Neural cell (in vitro differentiated cells): ENCODE measurements at regions not wholly inside any gene's neighbourhood (a gene's known extent, or its start where the extent isn't known, plus 50 kb on each side); places are given as distances from the start of the nearest gene placed in this dataset.

Source experiments
- H2AFZ ChIP-seq: fragments of 200-600, 300-800 bp; sonication (generic), shearing (Covaris generic); 2 replicates; pipeline ENCODE4 v1.6.0; 2014; ENCODE audit warnings: low read depth, mild to moderate bottlenecking, antibody characterized with exemption, low read length, moderate library complexity
- H3F3A ChIP-seq: fragments of 200-600 bp; shearing (Covaris generic); 2 replicates; pipeline ENCODE4 v1.6.1; 2016; ENCODE audit warnings: mild to moderate bottlenecking, moderate library complexity, mixed read lengths, antibody characterized with exemption, low read length; ENCODE audit not compliant: insufficient read depth, poor library complexity, severe bottlenecking
- H3K27ac ChIP-seq: fragments of 200-600, 300-800 bp; sonication (generic), shearing (Covaris generic); 2 replicates; pipeline ENCODE4 v1.5.1; 2014; ENCODE audit warnings: mild to moderate bottlenecking, low read length, moderate library complexity
- H3K27me3 ChIP-seq: fragments of 300-800, 200-600 bp; sonication (generic), shearing (Covaris generic); 2 replicates; pipeline ENCODE4 v1.6.0; 2014; ENCODE audit warnings: mild to moderate bottlenecking, low read depth, low read length, moderate library complexity; ENCODE audit not compliant: insufficient read depth
- H3K36me3 ChIP-seq: fragments of 300-800, 200-600 bp; sonication (generic), shearing (Covaris generic); 2 replicates; pipeline ENCODE4 v1.5.1; 2014; ENCODE audit warnings: mild to moderate bottlenecking, antibody characterized with exemption, low read length, moderate library complexity; ENCODE audit not compliant: insufficient read depth
- H3K4me2 ChIP-seq: fragments of 300-800, 200-600 bp; sonication (generic), shearing (Covaris generic); 2 replicates; pipeline ENCODE4 v1.6.0; 2014; ENCODE audit warnings: mild to moderate bottlenecking, low read length
- H3K4me3 ChIP-seq: fragments of 300-800, 200-600 bp; sonication (generic), shearing (Covaris generic); 2 replicates; pipeline ENCODE4 v1.5.1; 2014; ENCODE audit warnings: mild to moderate bottlenecking, low read length, moderate library complexity
- H3K79me2 ChIP-seq: fragments of 200-600 bp; shearing (Covaris generic); replicated peaks from 2 replicates; pipeline ENCODE4 v1.6.0; 2014; ENCODE audit warnings: mild to moderate bottlenecking, low read length, moderate library complexity; ENCODE audit not compliant: insufficient read depth
- H3K9ac ChIP-seq: fragments of 300-800, 200-600 bp; sonication (generic), shearing (Covaris generic); 2 replicates; pipeline ENCODE4 v1.6.1; 2016; ENCODE audit warnings: mild to moderate bottlenecking, low read length, mixed read lengths
- H3K9me2 ChIP-seq: fragments of 200-600 bp; shearing (Covaris generic); 2 replicates; pipeline ENCODE4 v1.6.1; 2016; ENCODE audit warnings: mild to moderate bottlenecking, low read length, mixed read lengths; ENCODE audit not compliant: insufficient read depth
- H3K9me3 ChIP-seq: fragments of 200-600, 300-800 bp; sonication (generic), shearing (Covaris generic); 2 replicates; pipeline ENCODE4 v1.6.1; 2016; ENCODE audit warnings: mild to moderate bottlenecking, mixed run types, low read length, moderate library complexity, mixed read lengths
- H4K20me1 ChIP-seq: fragments of 200-600 bp; shearing (Covaris generic); 2 replicates; pipeline ENCODE4 v1.6.1; 2016; ENCODE audit warnings: mild to moderate bottlenecking, mixed run types; ENCODE audit not compliant: insufficient read depth
- CTCF ChIP-seq: fragments of 450-650 bp; IDR thresholded peaks from 2 replicates; pipeline ENCODE4 v1.5.1; 2014; ENCODE audit warnings: antibody characterized with exemption, mild to moderate bottlenecking, moderate library complexity; ENCODE audit not compliant: poor library complexity, severe bottlenecking
- EP300 ChIP-seq: fragments of 450-650 bp; conservative IDR thresholded peaks from 2 replicates; pipeline ENCODE4 v1.6.1; 2014; ENCODE audit warnings: antibody characterized with exemption, mild to moderate bottlenecking, moderate library complexity; ENCODE audit not compliant: poor library complexity, severe bottlenecking
- EZH2 ChIP-seq: fragments of 200-600, 300-800 bp; shearing (Covaris generic), sonication (generic); IDR thresholded peaks from 2 replicates; pipeline ENCODE4 v1.6.1; 2014; ENCODE audit warnings: antibody characterized with exemption, low read length, borderline replicate concordance, mild to moderate bottlenecking; ENCODE audit not compliant: insufficient read depth, poor library complexity, severe bottlenecking
- MXI1 ChIP-seq: fragments of 450-650 bp; conservative IDR thresholded peaks from 2 replicates; pipeline ENCODE4 v1.6.1; 2014; ENCODE audit warnings: antibody characterized with exemption, mild to moderate bottlenecking; ENCODE audit not compliant: poor library complexity, severe bottlenecking
- POLR2AphosphoS5 ChIP-seq: IDR thresholded peaks from 2 replicates; pipeline ENCODE4 v1.6.1; 2012
- RAD21 ChIP-seq: fragments of 450-650 bp; conservative IDR thresholded peaks from 2 replicates; pipeline ENCODE4 v1.6.1; 2014; ENCODE audit warnings: antibody characterized with exemption, mild to moderate bottlenecking, moderate library complexity
- REST ChIP-seq: IDR thresholded peaks from 2 replicates; pipeline ENCODE4 v1.6.1; 2012; ENCODE audit warnings: borderline replicate concordance
- SMC3 ChIP-seq: fragments of 450-650 bp; conservative IDR thresholded peaks from 2 replicates; pipeline ENCODE4 v1.6.1; 2014; ENCODE audit warnings: antibody characterized with exemption, mild to moderate bottlenecking, moderate library complexity; ENCODE audit not compliant: poor library complexity
- TAF1 ChIP-seq: IDR thresholded peaks from 2 replicates; pipeline ENCODE4 v1.6.1; 2012; ENCODE audit warnings: low read depth

- Histone ChIP-seq H3K9me3 (no peaks in the 10 kb centered on the region), H3K27ac (no peak overlapping the region), H3K9ac (no peak overlapping the region), H4K20me1 (no peaks in the 10 kb centered on the region), H3K36me3 (no peaks in the 10 kb centered on the region), H2AFZ (no peak overlapping the region), H3K4me2 (no peak overlapping the region), H3K27me3 (no peaks in the 10 kb centered on the region), H3K79me2 (no peaks in the 10 kb centered on the region), H3K9me2 (no peaks in the 10 kb centered on the region), H3K4me3 (no peak overlapping the region), H3F3A (no peaks in the 10 kb centered on the region)
- no peak for TF ChIP-seq RAD21
- no peak for TF ChIP-seq REST
- TF ChIP-seq TAF1 = no peak
- TF ChIP-seq EP300 = no peak
- no peak for TF ChIP-seq SMC3
- no peak for TF ChIP-seq POLR2AphosphoS5
- TF ChIP-seq CTCF = no peak
- TF ChIP-seq EZH2 = no peak
- no peak for TF ChIP-seq MXI1
These were observed 60.3 kb upstream of the PAPOLG start for GRCh38 chr2:60695793-60696192.

- H3K9ac ChIP-seq = no peak overlapping the region
These were observed 56.5 kb upstream of the PAPOLG start for GRCh38 chr2:60699617-60700016.

More at GRCh38 chr2:60699617-60700016, 56.5 kb upstream of the PAPOLG start:
- H2AFZ ChIP-seq = no peak overlapping the region
- no peak overlapping the region for H3K4me3 ChIP-seq
- TF ChIP-seq MXI1 = no peak
- no peak for TF ChIP-seq EZH2
- TF ChIP-seq POLR2AphosphoS5 = no peak
- TF ChIP-seq SMC3 = no peak
- no peak for TF ChIP-seq TAF1
- TF ChIP-seq RAD21 = no peak
- no peak for TF ChIP-seq REST
- TF ChIP-seq EP300 = no peak
- TF ChIP-seq CTCF = no peak
- H3F3A ChIP-seq = no peaks in the 10 kb centered on the region
- no peak overlapping the region for H3K4me2 ChIP-seq
- no peaks in the 10 kb centered on the region for H3K9me3 ChIP-seq
- H3K27me3 ChIP-seq = no peaks in the 10 kb centered on the region
- H3K9me2 ChIP-seq = no peaks in the 10 kb centered on the region
- no peak overlapping the region for H3K27ac ChIP-seq
- H3K36me3 ChIP-seq = no peaks in the 10 kb centered on the region
- no peaks in the 10 kb centered on the region for H3K79me2 ChIP-seq
- no peaks in the 10 kb centered on the region for H4K20me1 ChIP-seq
